SHP77 (cell line): ENCODE measurements at regions not wholly inside any gene's neighbourhood (a gene's known extent, or its start where the extent isn't known, plus 50 kb on each side); places are given as distances from the start of the nearest gene placed in this dataset.
"Not testable (repeated sequence)": the region's sequence is repeated elsewhere in the genome, so short reads cannot be mapped to it uniquely, and the experiment has no call there.

Experiments
- DNase-seq, 2 experiments: peaks; one replicate each; lab custom pipeline; 2025; lab: John Stamatoyannopoulos, UW

GRCh38 chr7:84941936-84942335 lies 244.9 kb downstream of the SEMA3D start:
- no peak for DNase-seq

GRCh38 chr7:84941291-84941690 lies 245.6 kb downstream of the SEMA3D start:
- no peak for DNase-seq

- DNase-seq, result no peak
These were observed 247.0 kb downstream of the SEMA3D start for GRCh38 chr7:84939888-84940287.

GRCh38 chr7:84939442-84939841 lies 247.4 kb downstream of the SEMA3D start:
- no peak for DNase-seq

- no peak for DNase-seq
These were observed 262.5 kb downstream of the SEMA3D start for GRCh38 chr7:84924353-84924752.

- no peak for DNase-seq
These were observed 263.5 kb downstream of the SEMA3D start for GRCh38 chr7:84923348-84923747.

GRCh38 chr7:84921154-84921553 lies 265.7 kb downstream of the SEMA3D start:
- DNase-seq, result no peak

- not testable (repeated sequence) for DNase-seq
These were observed 269.9 kb downstream of the SEMA3D start for GRCh38 chr7:84916973-84917372.

- no peak for DNase-seq
These were observed 270.7 kb downstream of the SEMA3D start for GRCh38 chr7:84916161-84916560.

- no peak for DNase-seq
These were observed 272.3 kb downstream of the SEMA3D start for GRCh38 chr7:84914598-84914997.

- DNase-seq, result no peak
These were observed 273.1 kb downstream of the SEMA3D start for GRCh38 chr7:84913731-84914130.

- no peak for DNase-seq
These were observed 273.7 kb downstream of the SEMA3D start for GRCh38 chr7:84912993-84913635.

GRCh38 chr7:84912537-84912936 lies 274.3 kb downstream of the SEMA3D start:
- no peak for DNase-seq

GRCh38 chr7:84912018-84912417 lies 274.8 kb downstream of the SEMA3D start:
- no peak for DNase-seq

GRCh38 chr7:84911077-84911476 lies 275.8 kb downstream of the SEMA3D start:
- DNase-seq, result no peak

GRCh38 chr7:84910322-84910721 lies 276.5 kb downstream of the SEMA3D start:
- not testable (repeated sequence) for DNase-seq

- no peak for DNase-seq
These were observed 278.6 kb downstream of the SEMA3D start for GRCh38 chr7:84908196-84908793.

- DNase-seq, result no peak
These were observed 280.0 kb downstream of the SEMA3D start for GRCh38 chr7:84906889-84907288.

GRCh38 chr7:84904561-84904960 lies 282.3 kb downstream of the SEMA3D start:
- DNase-seq, result no peak

- DNase-seq, result no peak
These were observed 285.5 kb downstream of the SEMA3D start for GRCh38 chr7:84901366-84901765.

GRCh38 chr7:84900215-84900614 lies 286.6 kb downstream of the SEMA3D start:
- DNase-seq, result no peak

- DNase-seq, result no peak
These were observed 291.3 kb downstream of the SEMA3D start for GRCh38 chr7:84895563-84895962.

- DNase-seq, result not testable (repeated sequence)
These were observed 303.3 kb downstream of the SEMA3D start for GRCh38 chr7:84883570-84883969.
